ENCODE measurements at regions not wholly inside any gene's neighbourhood (a gene's known extent, or its start where the extent isn't known, plus 50 kb on each side); places are given as distances from the start of the nearest gene placed in this dataset.

DNA sequence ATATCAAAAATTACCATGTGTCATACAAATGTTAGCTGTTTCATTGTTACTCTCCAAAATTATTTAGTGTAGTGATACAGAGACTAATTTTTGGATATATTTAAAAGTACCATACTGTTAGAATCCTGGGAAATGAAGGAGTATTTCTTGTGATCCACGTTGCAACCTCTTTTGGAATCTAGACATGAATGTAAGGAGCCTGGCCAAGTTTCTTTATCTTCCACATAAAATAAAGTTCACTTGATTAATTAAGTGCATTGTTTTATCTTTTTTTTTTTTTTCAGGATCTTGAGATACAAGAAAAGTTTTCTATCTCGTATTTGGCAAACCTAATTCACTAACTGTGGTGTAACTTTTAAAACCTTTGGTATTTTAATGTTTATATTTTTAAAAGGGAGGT lies 270.7 kb downstream of the SOX4 start:
- TF ChIP-seq, protein P1, sequence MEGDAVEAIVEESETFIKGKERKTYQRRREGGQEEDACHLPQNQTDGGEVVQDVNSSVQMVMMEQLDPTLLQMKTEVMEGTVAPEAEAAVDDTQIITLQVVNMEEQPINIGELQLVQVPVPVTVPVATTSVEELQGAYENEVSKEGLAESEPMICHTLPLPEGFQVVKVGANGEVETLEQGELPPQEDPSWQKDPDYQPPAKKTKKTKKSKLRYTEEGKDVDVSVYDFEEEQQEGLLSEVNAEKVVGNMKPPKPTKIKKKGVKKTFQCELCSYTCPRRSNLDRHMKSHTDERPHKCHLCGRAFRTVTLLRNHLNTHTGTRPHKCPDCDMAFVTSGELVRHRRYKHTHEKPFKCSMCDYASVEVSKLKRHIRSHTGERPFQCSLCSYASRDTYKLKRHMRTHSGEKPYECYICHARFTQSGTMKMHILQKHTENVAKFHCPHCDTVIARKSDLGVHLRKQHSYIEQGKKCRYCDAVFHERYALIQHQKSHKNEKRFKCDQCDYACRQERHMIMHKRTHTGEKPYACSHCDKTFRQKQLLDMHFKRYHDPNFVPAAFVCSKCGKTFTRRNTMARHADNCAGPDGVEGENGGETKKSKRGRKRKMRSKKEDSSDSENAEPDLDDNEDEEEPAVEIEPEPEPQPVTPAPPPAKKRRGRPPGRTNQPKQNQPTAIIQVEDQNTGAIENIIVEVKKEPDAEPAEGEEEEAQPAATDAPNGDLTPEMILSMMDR (optimal IDR thresholded peaks at IDR 0.05 in 1 of 3, IDR thresholded peaks at IDR 0.05 in 1 of 3, conservative IDR thresholded peaks at IDR 0.05 in 1 of 3; ENCODE audit: extremely low read depth in 1 of 3, insufficient read depth in 2 of 3, low read length in 3 of 3) = no peak
- TF ChIP-seq EZH2 (IDR thresholded peaks at IDR 0.05; ENCODE audit: low read length) = no peak

Measured in keratinocyte (primary cell).